Suprapubic skin (tissue), 4 donors: ENCODE measurements at regions not wholly inside any gene's neighbourhood (a gene's known extent, or its start where the extent isn't known, plus 50 kb on each side); places are given as distances from the start of the nearest gene placed in this dataset.

Source experiments
- DNase-seq, 2 donors: peaks; one replicate each; pipeline ENCODE4 v3.0.0-alpha.2; 2019; ENCODE audit warnings: low spot score in 2 of 2
- H3K27ac ChIP-seq: fragments of 200-600 bp; sonication (generic); one replicate; pipeline ENCODE4 v1.5.1; 2019
- H3K27me3 ChIP-seq: fragments of 200-600 bp; sonication (generic); one replicate; pipeline ENCODE4 v1.5.1; 2019
- H3K36me3 ChIP-seq: fragments of 200-600 bp; sonication (generic); one replicate; pipeline ENCODE4 v1.5.1; 2019
- H3K4me1 ChIP-seq: fragments of 200-600 bp; sonication (generic); one replicate; pipeline ENCODE4 v1.5.1; 2019
- H3K4me3 ChIP-seq: fragments of 200-600 bp; sonication (generic); one replicate; pipeline ENCODE4 v1.5.1; 2019; ENCODE audit warnings: mild to moderate bottlenecking
- H3K9me3 ChIP-seq: fragments of 200-600 bp; sonication (generic); one replicate; pipeline ENCODE4 v1.5.1; 2019
- CTCF ChIP-seq, 2 donors: fragments of 200-600 bp in 1 of 2; fragments of 450-650 bp in 1 of 2; sonication (generic) in 1 of 2; IDR thresholded peaks; one replicate each; pipeline ENCODE4 v1.5.1; 2016 to 2019; ENCODE audit warnings: antibody characterized with exemption in 2 of 2, mild to moderate bottlenecking in 1 of 2, moderate library complexity in 1 of 2
- EP300 ChIP-seq: sonication (generic); formaldehyde crosslinking; IDR thresholded peaks from one replicate; pipeline ENCODE4 v1.6.1; 2017; ENCODE audit warnings: antibody characterized with exemption
- POLR2A ChIP-seq, 2 donors: fragments of 450-650 bp; IDR thresholded peaks; one replicate each; pipeline ENCODE4 v1.6.1; 2017; ENCODE audit warnings: antibody characterized with exemption in 2 of 2, mild to moderate bottlenecking in 2 of 2, moderate library complexity in 2 of 2
- POLR2AphosphoS5 ChIP-seq, 3 donors: sonication (generic); formaldehyde crosslinking; IDR thresholded peaks; one replicate each; pipeline ENCODE4 v1.6.1; 2017; ENCODE audit warnings: antibody characterized with exemption in 3 of 3
- WGBS: methylation state at CpG from one replicate; pipeline ENCODE4 v1.1.5; 2018; 5-methylcytosine and 5-hydroxymethylcytosine counted together

GRCh38 chr1:214989341-214989740 lies 93.2 kb upstream of the KCNK2 start:
- no peaks in the 10 kb centered on the region for H3K4me1 ChIP-seq
- no peak overlapping the region for H3K4me3 ChIP-seq
- H3K27ac ChIP-seq = no peak overlapping the region
- no peak for DNase-seq
- H3K27me3 ChIP-seq = no peaks in the 10 kb centered on the region
- H3K36me3 ChIP-seq = no peaks in the 10 kb centered on the region
- WGBS = 44% methylated on average over 1 of the region's 1 CpG
- H3K9me3 ChIP-seq = no peaks in the 10 kb centered on the region
- TF ChIP-seq POLR2AphosphoS5 (IDR thresholded peaks at IDR 0.05) = no peak
- no peak for TF ChIP-seq CTCF (IDR thresholded peaks at IDR 0.05)
- TF ChIP-seq POLR2A (IDR thresholded peaks at IDR 0.05) = no peak
- no peak for TF ChIP-seq EP300

GRCh38 chr1:214990619-214991018 lies 91.9 kb upstream of the KCNK2 start:
- WGBS = 79% methylated on average over 3 of the region's 3 CpGs
- Histone ChIP-seq H3K4me3 (no peak overlapping the region), H3K36me3 (no peaks in the 10 kb centered on the region), H3K9me3 (no peaks in the 10 kb centered on the region), H3K27me3 (no peaks in the 10 kb centered on the region), H3K27ac (no peak overlapping the region), H3K4me1 (no peaks in the 10 kb centered on the region)
- TF ChIP-seq POLR2AphosphoS5 (IDR thresholded peaks at IDR 0.05) = no peak
- no peak for TF ChIP-seq EP300
- TF ChIP-seq CTCF (IDR thresholded peaks at IDR 0.05) = no peak
- TF ChIP-seq POLR2A (IDR thresholded peaks at IDR 0.05) = no peak
- DNase-seq = no peak

GRCh38 chr1:214991691-214992315 lies 90.7 kb upstream of the KCNK2 start:
- 78% methylated on average over 11 of the region's 11 CpGs for WGBS
- Histone ChIP-seq H3K4me1 (no peaks in the 10 kb centered on the region), H3K4me3 (no peak overlapping the region), H3K9me3 (no peaks in the 10 kb centered on the region), H3K27me3 (no peaks in the 10 kb centered on the region), H3K27ac (no peak overlapping the region), H3K36me3 (no peaks in the 10 kb centered on the region)
- TF ChIP-seq POLR2AphosphoS5 (IDR thresholded peaks at IDR 0.05) (no peak), POLR2A (IDR thresholded peaks at IDR 0.05) (no peak), CTCF (IDR thresholded peaks at IDR 0.05) (no peak), EP300 (no peak)
- DNase-seq = no peak

- Histone ChIP-seq H3K27me3 (no peaks in the 10 kb centered on the region), H3K9me3 (no peaks in the 10 kb centered on the region), H3K4me1 (no peaks in the 10 kb centered on the region), H3K27ac (no peak overlapping the region), H3K36me3 (no peaks in the 10 kb centered on the region), H3K4me3 (no peak overlapping the region)
- DNase-seq = no peak
- no peak for TF ChIP-seq EP300
- TF ChIP-seq POLR2A (IDR thresholded peaks at IDR 0.05) = no peak
- TF ChIP-seq CTCF (IDR thresholded peaks at IDR 0.05) = no peak
- TF ChIP-seq POLR2AphosphoS5 (IDR thresholded peaks at IDR 0.05) = no peak
Measured at GRCh38 chr1:214993419-214993818, 89.1 kb upstream of the KCNK2 start.

GRCh38 chr1:214997685-214998084 lies 84.9 kb upstream of the KCNK2 start:
- no peak overlapping the region for H3K4me3 ChIP-seq
- DNase-seq = no peak
- no peak overlapping the region for H3K27ac ChIP-seq
- H3K36me3 ChIP-seq = no peaks in the 10 kb centered on the region
- peaks cover 7% of the 10 kb centered on the region for H3K4me1 ChIP-seq
- 99% methylated on average over 3 of the region's 3 CpGs for WGBS
- H3K9me3 ChIP-seq = no peaks in the 10 kb centered on the region
- H3K27me3 ChIP-seq = no peaks in the 10 kb centered on the region
- TF ChIP-seq POLR2AphosphoS5 (IDR thresholded peaks at IDR 0.05) (no peak), EP300 (no peak), POLR2A (IDR thresholded peaks at IDR 0.05) (no peak), CTCF (IDR thresholded peaks at IDR 0.05) (no peak)
